Spinal cord (tissue), 9 donors: ENCODE measurements at regions not wholly inside any gene's neighbourhood (a gene's known extent, or its start where the extent isn't known, plus 50 kb on each side); places are given as distances from the start of the nearest gene placed in this dataset.
"Not testable (repeated sequence)": the region's sequence is repeated elsewhere in the genome, so short reads cannot be mapped to it uniquely, and the experiment has no call there.

ENCODE experiments used
- DNase-seq, 6 donors: peaks; one replicate each; pipeline versions ENCODE4 v3.0.0 to v3.0.0-alpha.2; 2013 to 2015; ENCODE audit warnings: low spot score in 6 of 6, low read depth in 4 of 6
- H3K27ac ChIP-seq: one replicate; pipeline ENCODE4 v1.5.1; 2013; ENCODE audit warnings: low read depth, low read length, control low read depth
- H3K27me3 ChIP-seq: one replicate; pipeline ENCODE4 v1.6.1; 2013; ENCODE audit warnings: low read length; ENCODE audit not compliant: control insufficient read depth, insufficient read depth
- H3K36me3 ChIP-seq: one replicate; pipeline ENCODE4 v1.6.1; 2013; ENCODE audit warnings: low read length; ENCODE audit not compliant: control insufficient read depth, insufficient read depth
- H3K4me1 ChIP-seq: one replicate; pipeline ENCODE4 v1.6.1; 2013; ENCODE audit warnings: low read length; ENCODE audit not compliant: control insufficient read depth, insufficient read depth
- H3K4me3 ChIP-seq: one replicate; pipeline ENCODE4 v1.5.1; 2013; ENCODE audit warnings: low read depth, low read length, control low read depth
- H3K9me3 ChIP-seq: one replicate; pipeline ENCODE4 v1.6.1; 2013; ENCODE audit warnings: low read length; ENCODE audit not compliant: control insufficient read depth, insufficient read depth
- WGBS: methylation state at CpG from one replicate; pipeline ENCODE4 v1.1.5; 2013; ENCODE audit warnings: missing lambda C conversion rate; ENCODE audit not compliant: insufficient coverage; 5-methylcytosine and 5-hydroxymethylcytosine counted together
- donor health status: healthy.

DNA sequence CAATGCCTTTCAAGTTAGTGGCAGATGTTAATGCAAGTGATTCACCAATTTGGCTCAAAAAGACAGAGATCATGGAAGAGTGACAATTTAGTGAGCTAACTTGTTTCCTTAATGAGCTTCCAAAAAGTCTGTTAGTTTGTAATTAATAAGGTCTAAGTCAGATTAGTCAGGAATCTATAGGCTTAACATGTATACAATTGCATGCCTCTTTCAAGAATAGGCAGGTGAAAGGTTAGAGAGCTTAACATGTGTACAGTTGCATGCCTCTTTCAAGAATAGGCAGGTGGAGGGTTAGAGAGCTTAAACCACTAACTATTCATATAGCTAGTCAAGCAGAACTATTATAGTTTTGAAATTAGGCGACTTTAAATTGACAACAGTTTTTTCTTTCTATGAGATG is 663.8 kb downstream of the C12orf50 start:
- Histone ChIP-seq H3K9me3 (no peaks in the 10 kb centered on the region), H3K4me1 (no peaks in the 10 kb centered on the region), H3K36me3 (no peaks in the 10 kb centered on the region), H3K27me3 (no peaks in the 10 kb centered on the region), H3K4me3 (no peak overlapping the region), H3K27ac (no peak overlapping the region)
- no CpG with 5 or more reads among the region's 1 CpG for WGBS
- no peak for DNase-seq

DNA sequence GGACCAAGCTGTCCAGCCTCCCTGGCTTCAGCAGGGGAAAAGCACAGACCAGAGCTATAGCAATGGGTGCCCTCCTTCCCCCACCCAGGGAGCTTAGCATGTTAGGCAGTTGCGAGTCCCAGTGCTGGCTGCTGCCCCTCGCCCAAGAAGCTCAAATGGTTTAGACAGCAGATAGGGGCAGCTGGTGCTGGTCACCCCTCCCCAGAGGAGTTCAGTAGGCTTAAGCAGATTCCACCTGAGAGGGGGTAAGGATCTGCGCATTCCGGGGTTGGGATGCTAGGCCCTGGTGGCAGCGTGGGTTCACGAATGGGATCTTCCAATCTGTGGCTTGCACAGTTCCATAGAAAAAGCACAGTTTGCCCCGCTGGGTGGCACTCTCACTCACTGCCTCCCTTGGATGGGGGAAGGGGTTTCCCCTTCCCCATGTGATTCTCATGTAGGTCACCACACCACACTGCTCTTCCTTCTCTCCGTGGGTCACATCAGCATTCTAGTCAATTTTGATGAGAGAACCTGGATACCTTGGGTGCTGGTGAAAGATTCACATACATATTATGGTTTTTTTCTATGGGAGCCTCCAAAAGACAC is 665.6 kb downstream of the C12orf50 start:
- H3K27me3 ChIP-seq = no peaks in the 10 kb centered on the region
- H3K36me3 ChIP-seq = no peaks in the 10 kb centered on the region
- no peak for DNase-seq

GRCh38 chr12:87349681-87350080 is 679.5 kb downstream of the C12orf50 start:
- H3K4me1 ChIP-seq = no peaks in the 10 kb centered on the region
- H3K4me3 ChIP-seq = no peak overlapping the region
- WGBS = no CpG with 5 or more reads among the region's 3 CpGs
- H3K36me3 ChIP-seq = no peaks in the 10 kb centered on the region
- H3K27ac ChIP-seq = no peak overlapping the region
- DNase-seq = peak in 1 of 6 donors; percentile 72
- no peaks in the 10 kb centered on the region for H3K27me3 ChIP-seq
- H3K9me3 ChIP-seq = no peaks in the 10 kb centered on the region

More for the DNA sequence above, 665.6 kb downstream of the C12orf50 start:
- H3K27ac ChIP-seq = no peak overlapping the region
- H3K9me3 ChIP-seq = no peaks in the 10 kb centered on the region
- H3K4me1 ChIP-seq = no peaks in the 10 kb centered on the region
- WGBS = 100% methylated on average over 4 of the region's 8 CpGs
- H3K4me3 ChIP-seq = no peak overlapping the region

- WGBS = no CpG with 5 or more reads among the region's 3 CpGs
- Histone ChIP-seq H3K4me3 (no peak overlapping the region), H3K27me3 (no peaks in the 10 kb centered on the region), H3K9me3 (no peaks in the 10 kb centered on the region), H3K27ac (no peak overlapping the region), H3K36me3 (no peaks in the 10 kb centered on the region), H3K4me1 (no peaks in the 10 kb centered on the region)
- DNase-seq = no peak
Measured at GRCh38 chr12:87348071-87348470, 681.1 kb downstream of the C12orf50 start.

GRCh38 chr12:87344699-87345098 is 684.5 kb downstream of the C12orf50 start:
- H3K27ac ChIP-seq = no peak overlapping the region
- H3K27me3 ChIP-seq = no peaks in the 10 kb centered on the region
- H3K9me3 ChIP-seq = no peaks in the 10 kb centered on the region
- DNase-seq = no peak
- H3K4me1 ChIP-seq = no peaks in the 10 kb centered on the region
- H3K4me3 ChIP-seq = no peak overlapping the region
- no CpG with 5 or more reads among the region's 4 CpGs for WGBS
- H3K36me3 ChIP-seq = no peaks in the 10 kb centered on the region

DNA sequence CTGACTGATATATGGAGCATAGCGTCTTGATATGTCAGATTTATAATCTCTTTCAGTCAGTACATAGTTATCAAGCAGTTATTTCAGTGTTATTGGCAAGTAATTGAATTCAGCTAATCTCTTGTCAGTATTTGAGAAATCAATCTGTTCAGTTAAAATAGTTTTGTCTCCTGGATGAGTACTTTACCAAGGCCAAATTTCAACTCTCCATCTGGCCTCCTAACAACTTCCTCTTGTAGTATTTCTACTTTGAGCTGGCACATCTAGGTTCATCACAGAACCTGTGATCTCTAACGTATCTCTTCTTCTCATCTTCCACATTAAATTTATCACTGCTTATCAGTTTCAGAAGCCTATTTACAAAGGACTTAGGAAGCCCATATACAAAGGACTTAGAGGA is 690.5 kb downstream of the C12orf50 start:
- H3K27me3 ChIP-seq = no peaks in the 10 kb centered on the region
- DNase-seq = peak in 1 of 6 donors; percentile 51
- H3K36me3 ChIP-seq = no peaks in the 10 kb centered on the region
- WGBS = no CpG with 5 or more reads among the region's 2 CpGs
- no peaks in the 10 kb centered on the region for H3K9me3 ChIP-seq
- no peaks in the 10 kb centered on the region for H3K4me1 ChIP-seq
- no peak overlapping the region for H3K27ac ChIP-seq
- no peak overlapping the region for H3K4me3 ChIP-seq

DNA sequence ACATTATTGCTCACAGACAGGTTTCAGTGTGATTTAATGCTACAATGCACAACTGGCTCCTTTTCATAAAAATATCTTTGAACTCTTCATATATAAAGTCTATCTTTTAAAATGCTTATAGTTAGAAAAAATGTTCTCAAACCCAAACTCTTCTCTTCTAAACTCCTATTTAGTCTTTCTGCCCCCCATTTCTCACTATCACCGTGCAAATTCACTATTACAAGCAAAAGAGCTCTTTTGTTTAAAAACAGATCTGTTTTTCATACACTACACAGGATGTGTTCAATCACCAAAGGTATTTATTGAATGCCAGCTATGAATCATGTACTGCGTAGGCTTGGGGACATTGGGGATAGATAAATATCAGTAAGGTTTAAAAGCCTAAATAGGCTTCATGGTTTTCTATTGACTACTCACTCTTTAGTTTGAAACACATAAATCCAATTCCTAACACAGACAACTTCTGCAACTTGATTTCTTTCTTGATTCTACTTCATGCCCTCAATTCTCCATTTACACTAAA is 692.3 kb downstream of the C12orf50 start:
- no peak overlapping the region for H3K4me3 ChIP-seq
- H3K27ac ChIP-seq = no peak overlapping the region
- WGBS = no CpG with 5 or more reads among the region's 2 CpGs

GRCh38 chr12:87332987-87333726 is 696.0 kb downstream of the C12orf50 start:
- H3K36me3 ChIP-seq = no peaks in the 10 kb centered on the region
- 65% methylated on average over 2 of the region's 5 CpGs for WGBS
- H3K4me1 ChIP-seq = no peaks in the 10 kb centered on the region
- no peak overlapping the region for H3K27ac ChIP-seq
- no peak overlapping the region for H3K4me3 ChIP-seq
- DNase-seq = peak in 1 of 6 donors; percentile 31
- no peaks in the 10 kb centered on the region for H3K9me3 ChIP-seq
- no peaks in the 10 kb centered on the region for H3K27me3 ChIP-seq

More for the DNA sequence above, 692.3 kb downstream of the C12orf50 start:
- no peak for DNase-seq
- Histone ChIP-seq H3K4me1 (no peaks in the 10 kb centered on the region), H3K27me3 (no peaks in the 10 kb centered on the region), H3K9me3 (no peaks in the 10 kb centered on the region), H3K36me3 (no peaks in the 10 kb centered on the region)

GRCh38 chr12:87330071-87330555 is 699.1 kb downstream of the C12orf50 start:
- not testable (repeated sequence) for H3K4me3 ChIP-seq, H3K4me1 ChIP-seq, H3K36me3 ChIP-seq, H3K27me3 ChIP-seq, DNase-seq, H3K27ac ChIP-seq, H3K9me3 ChIP-seq
- 95% methylated on average over 21 of the region's 30 CpGs for WGBS
